Smooth muscle cell (in vitro differentiated cells): ENCODE measurements at regions not wholly inside any gene's neighbourhood (a gene's known extent, or its start where the extent isn't known, plus 50 kb on each side); places are given as distances from the start of the nearest gene placed in this dataset.

Experiments used
- DNase-seq: peaks from one replicate; lab custom pipeline; 2025; ENCODE audit not compliant: unreplicated experiment; lab: John Stamatoyannopoulos, UW
- H2AFZ ChIP-seq: fragments of 200-600 bp; sonication (generic); 2 replicates; pipeline ENCODE4 v1.6.0; 2016; ENCODE audit warnings: antibody characterized with exemption, low read depth, mild to moderate bottlenecking
- H3F3A ChIP-seq: fragments of 200-600 bp; sonication (generic); 2 replicates; pipeline ENCODE4 v1.6.0; 2017; ENCODE audit warnings: antibody characterized with exemption, low read depth
- H3K27ac ChIP-seq: fragments of 200-600 bp; sonication (generic); 2 replicates; pipeline ENCODE4 v1.5.1; 2016; ENCODE audit warnings: low read depth, mild to moderate bottlenecking
- H3K27me3 ChIP-seq: fragments of 200-600 bp; sonication (generic); 2 replicates; pipeline ENCODE4 v1.6.1; 2016; ENCODE audit warnings: low read depth, mild to moderate bottlenecking
- H3K36me3 ChIP-seq: fragments of 200-600 bp; sonication (generic); 2 replicates; pipeline ENCODE4 v1.5.1; 2016; ENCODE audit warnings: low read depth
- H3K4me1 ChIP-seq: fragments of 200-600 bp; sonication (generic); 2 replicates; pipeline ENCODE4 v1.5.1; 2016; ENCODE audit warnings: low read depth
- H3K4me2 ChIP-seq: fragments of 200-600 bp; sonication (generic); 2 replicates; pipeline ENCODE4 v1.6.0; 2016; ENCODE audit warnings: mild to moderate bottlenecking
- H3K4me3 ChIP-seq: fragments of 200-600 bp; sonication (generic); 2 replicates; pipeline ENCODE4 v1.5.1; 2016; ENCODE audit warnings: mild to moderate bottlenecking
- H3K79me2 ChIP-seq: fragments of 200-600 bp; sonication (generic); 2 replicates; pipeline ENCODE4 v1.6.0; 2016; ENCODE audit warnings: low read depth, mild to moderate bottlenecking
- H3K9ac ChIP-seq: fragments of 200-600 bp; sonication (generic); 2 replicates; pipeline ENCODE4 v1.6.0; 2016; ENCODE audit warnings: low read depth
- H3K9me3 ChIP-seq: fragments of 200-600 bp; sonication (generic); replicated peaks from 2 replicates; pipeline ENCODE4 v1.5.1; 2016; ENCODE audit warnings: low read depth
- H4K20me1 ChIP-seq: fragments of 200-600 bp; sonication (generic); 2 replicates; pipeline ENCODE4 v1.6.0; 2016; ENCODE audit warnings: low read depth
- CTCF ChIP-seq: fragments of 200-600 bp; sonication (generic); IDR thresholded peaks from 2 replicates; pipeline ENCODE4 v1.5.1; 2017; ENCODE audit warnings: borderline replicate concordance, mild to moderate bottlenecking, antibody characterized with exemption; ENCODE audit not compliant: insufficient read depth, poor library complexity, severe bottlenecking
- WGBS: methylation state at CpG from one replicate; pipeline ENCODE4 v1.1.7; 2016; ENCODE audit warnings: low lambda C conversion rate; 5-methylcytosine and 5-hydroxymethylcytosine counted together

- no peaks in the 10 kb centered on the region for H3K36me3 ChIP-seq
- H3K27me3 ChIP-seq = no peaks in the 10 kb centered on the region
- no peaks in the 10 kb centered on the region for H4K20me1 ChIP-seq
- no peak for DNase-seq
- no peaks in the 10 kb centered on the region for H3K79me2 ChIP-seq
- H3K4me3 ChIP-seq = no peak overlapping the region
- peaks cover 10% of the 10 kb centered on the region for H3K4me1 ChIP-seq
- 2% methylated on average over 3 of the region's 3 CpGs for WGBS
- H3K9me3 ChIP-seq = no peaks in the 10 kb centered on the region
- peaks cover 3% of the 10 kb centered on the region for H3F3A ChIP-seq
- H3K9ac ChIP-seq = no peak overlapping the region
- peak overlapping the region; percentile 53 for H3K4me2 ChIP-seq
- peak overlapping the region; percentile 41 for H2AFZ ChIP-seq
- no peak for TF ChIP-seq CTCF
- peak overlapping the region; percentile 35 for H3K27ac ChIP-seq
Measured at GRCh38 chr7:41134300-41135255, 568.3 kb downstream of the INHBA start.

DNA sequence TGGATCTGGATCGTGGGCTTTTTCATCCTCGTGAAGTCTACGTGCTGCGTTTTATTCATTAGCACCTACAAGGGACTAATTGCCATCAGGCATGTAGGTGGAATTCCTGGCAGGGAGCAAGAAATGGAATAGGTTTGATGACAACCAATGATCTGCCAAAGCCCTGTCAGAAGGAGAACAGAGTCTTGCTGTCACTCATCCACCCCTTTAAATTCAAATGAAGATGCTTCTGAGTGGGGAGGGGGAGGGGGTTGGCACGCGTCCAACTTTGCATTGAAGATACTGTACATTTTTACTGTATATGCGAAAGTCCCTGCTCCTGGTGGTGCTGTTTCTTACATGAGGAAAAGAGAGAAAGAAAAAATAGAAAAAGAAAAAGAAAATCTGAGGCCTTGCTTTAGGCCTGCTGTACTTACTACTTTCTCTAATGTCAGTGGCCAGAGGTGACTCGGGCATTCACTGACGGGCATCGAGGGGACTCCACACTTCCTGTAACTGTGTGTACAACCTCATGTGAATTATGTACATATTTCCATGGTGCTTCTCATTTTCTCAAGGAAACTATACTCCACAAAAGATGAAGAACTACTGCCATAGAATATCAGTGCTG lies 569.1 kb downstream of the INHBA start:
- peak overlapping the region; percentile 41 for H2AFZ ChIP-seq
- no peak for TF ChIP-seq CTCF
- DNase-seq = no peak
- H3K27me3 ChIP-seq = no peaks in the 10 kb centered on the region
- H3K4me1 ChIP-seq = peaks cover 10% of the 10 kb centered on the region
- peaks cover 3% of the 10 kb centered on the region for H3F3A ChIP-seq
- peak overlapping the region; percentile 35 for H3K27ac ChIP-seq
- 87% methylated on average over 10 of the region's 10 CpGs for WGBS
- no peak overlapping the region for H3K9ac ChIP-seq
- no peaks in the 10 kb centered on the region for H3K9me3 ChIP-seq
- peak overlapping the region; percentile 53 for H3K4me2 ChIP-seq
- H3K79me2 ChIP-seq = no peaks in the 10 kb centered on the region
- no peaks in the 10 kb centered on the region for H3K36me3 ChIP-seq
- H4K20me1 ChIP-seq = no peaks in the 10 kb centered on the region
- no peak overlapping the region for H3K4me3 ChIP-seq

DNA sequence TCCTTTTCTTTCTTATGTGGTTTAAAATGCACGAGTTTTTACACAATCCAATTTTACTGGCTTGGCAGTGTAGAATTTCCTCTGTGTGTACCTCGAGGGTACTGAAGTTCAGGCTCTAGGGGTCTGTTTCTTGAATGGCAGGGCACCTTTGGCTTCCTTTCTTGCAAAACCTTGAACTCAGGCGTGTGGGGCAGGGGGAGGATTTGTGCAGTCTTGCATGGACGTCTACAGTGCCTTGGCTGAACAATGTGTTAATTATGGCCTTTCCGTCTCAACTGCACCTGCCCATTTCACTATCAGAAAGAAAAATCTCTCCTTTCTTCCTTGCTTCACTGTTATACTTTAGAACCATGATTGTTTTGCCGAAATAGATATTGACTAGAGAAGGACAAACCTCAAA lies 570.9 kb downstream of the INHBA start:
- Histone ChIP-seq H3K79me2 (no peaks in the 10 kb centered on the region), H2AFZ (no peak overlapping the region), H3K9ac (no peak overlapping the region), H3K4me3 (no peak overlapping the region), H3K4me2 (no peak overlapping the region), H4K20me1 (no peaks in the 10 kb centered on the region), H3K27me3 (no peaks in the 10 kb centered on the region), H3K27ac (no peak overlapping the region), H3K36me3 (no peaks in the 10 kb centered on the region), H3K9me3 (no peaks in the 10 kb centered on the region), H3K4me1 (peaks cover 10% of the 10 kb centered on the region), H3F3A (peaks cover 3% of the 10 kb centered on the region)
- TF ChIP-seq CTCF = no peak
- no peak for DNase-seq
- 64% methylated on average over 6 of the region's 6 CpGs for WGBS
